Left lung (tissue), 4 donors: ENCODE measurements at regions not wholly inside any gene's neighbourhood (a gene's known extent, or its start where the extent isn't known, plus 50 kb on each side); places are given as distances from the start of the nearest gene placed in this dataset.

Experiments
- ATAC-seq: fragments of 200-7000 bp; cut with Tn5 transposase; one replicate; pipeline ENCODE4 v1.9.1; 2020; ENCODE audit warnings: moderate library complexity
- DNase-seq, 4 donors: peaks; one replicate each; pipeline ENCODE4 v3.0.0-alpha.2; 2013 to 2020
- H3K27ac ChIP-seq, 2 donors: fragments of 200-600 bp; sonication (generic) in 1 of 2; one replicate each; pipeline versions ENCODE4 v1.5.0 to v1.8.0; 2020 to 2021
- H3K27me3 ChIP-seq, 2 donors: fragments of 200-600 bp; sonication (generic) in 1 of 2; one replicate each; pipeline versions ENCODE4 v1.5.0 to v1.8.0; 2020 to 2021
- H3K36me3 ChIP-seq, 2 donors: fragments of 200-600 bp; sonication (generic) in 1 of 2; one replicate each; pipeline versions ENCODE4 v1.5.0 to v1.8.0; 2020 to 2021
- H3K4me1 ChIP-seq, 2 donors: fragments of 200-600 bp; one replicate each; pipeline ENCODE4 v1.8.0; 2021
- H3K4me3 ChIP-seq, 2 donors: fragments of 200-600 bp; sonication (generic) in 1 of 2; one replicate each; pipeline versions ENCODE4 v1.5.0 to v1.8.0; 2020 to 2021; ENCODE audit warnings: mild to moderate bottlenecking in 1 of 2
- H3K9me3 ChIP-seq, 2 donors: fragments of 200-600 bp; sonication (generic) in 1 of 2; one replicate each; pipeline versions ENCODE4 v1.5.0 to v1.8.0; 2020 to 2021
- CTCF ChIP-seq, 2 donors: fragments of 200-600 bp; sonication (generic) in 1 of 2; IDR thresholded peaks; one replicate each; pipeline versions ENCODE4 v1.5.0 to v1.8.0; 2021; ENCODE audit warnings: antibody characterized with exemption in 2 of 2
- intact Hi-C, 2 donors: fragments of 100-400 bp; cut with DNase I; formaldehyde crosslinking; loops; one replicate each; pipeline versions ENCODE4 v1.11.2 to v1.14.2; 2022
- donor health status: DM: no; HTN: yes; CAD: no.
- donor health status: DM: no; HTN: no; CAD: no.

DNA sequence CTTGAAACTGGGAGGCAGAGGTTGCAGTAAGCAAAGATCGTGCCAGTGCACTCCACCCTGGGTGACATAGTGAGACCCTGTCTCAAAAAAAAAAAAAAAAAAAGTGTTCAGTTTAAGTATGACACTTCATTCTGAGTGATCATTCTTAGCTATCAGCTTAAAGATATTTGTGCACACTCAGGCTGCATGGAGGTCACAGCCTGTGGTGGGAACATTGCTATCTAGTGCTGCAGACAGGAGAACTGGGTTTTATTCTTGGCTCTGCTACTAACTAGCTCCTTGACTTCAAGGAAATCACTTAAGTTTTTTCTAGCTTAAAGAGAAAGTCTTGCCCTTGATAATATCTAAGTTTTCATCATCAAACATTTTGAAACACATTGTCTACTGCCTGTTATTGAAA is 391.3 kb upstream of the CDH7 start:
- no peak overlapping the region for H3K4me3 ChIP-seq
- H3K36me3 ChIP-seq: no peaks in the 10 kb centered on the region
- no peaks in the 10 kb centered on the region for H3K9me3 ChIP-seq
- no peaks in the 10 kb centered on the region for H3K27me3 ChIP-seq
- TF ChIP-seq CTCF (IDR thresholded peaks at IDR 0.05): no peak
- no peak overlapping the region for H3K27ac ChIP-seq
- intact Hi-C loops: no loop called here
- H3K4me1 ChIP-seq: no peaks in the 10 kb centered on the region
- DNase-seq: no peak
- no peak for ATAC-seq

GRCh38 chr18:65358306-65358705 is 392.5 kb upstream of the CDH7 start:
- no peak for TF ChIP-seq CTCF (IDR thresholded peaks at IDR 0.05)
- no peak for DNase-seq
- Histone ChIP-seq H3K36me3 (no peaks in the 10 kb centered on the region), H3K27ac (no peak overlapping the region), H3K27me3 (no peaks in the 10 kb centered on the region), H3K9me3 (no peaks in the 10 kb centered on the region), H3K4me3 (no peak overlapping the region), H3K4me1 (no peaks in the 10 kb centered on the region)
- intact Hi-C loops: no loop called here
- no peak for ATAC-seq

GRCh38 chr18:65352186-65352585 is 398.6 kb upstream of the CDH7 start:
- H3K4me3 ChIP-seq: no peak overlapping the region
- no peak for ATAC-seq
- no peaks in the 10 kb centered on the region for H3K4me1 ChIP-seq
- no peaks in the 10 kb centered on the region for H3K9me3 ChIP-seq
- no peak for TF ChIP-seq CTCF (IDR thresholded peaks at IDR 0.05)
- no peak overlapping the region for H3K27ac ChIP-seq
- DNase-seq: peak in 2 of 4 donors; percentile 3 to 4
- no peaks in the 10 kb centered on the region for H3K27me3 ChIP-seq
- intact Hi-C loops: no loop called here
- no peaks in the 10 kb centered on the region for H3K36me3 ChIP-seq

- Histone ChIP-seq H3K27me3 (no peaks in the 10 kb centered on the region), H3K4me3 (no peak overlapping the region), H3K36me3 (no peaks in the 10 kb centered on the region), H3K9me3 (no peaks in the 10 kb centered on the region), H3K4me1 (no peaks in the 10 kb centered on the region), H3K27ac (no peak overlapping the region)
- DNase-seq (no peak), ATAC-seq (no peak)
- intact Hi-C loops: no loop called here
- no peak for TF ChIP-seq CTCF (IDR thresholded peaks at IDR 0.05)
These were observed 401.2 kb upstream of the CDH7 start for GRCh38 chr18:65349635-65350034.

DNA sequence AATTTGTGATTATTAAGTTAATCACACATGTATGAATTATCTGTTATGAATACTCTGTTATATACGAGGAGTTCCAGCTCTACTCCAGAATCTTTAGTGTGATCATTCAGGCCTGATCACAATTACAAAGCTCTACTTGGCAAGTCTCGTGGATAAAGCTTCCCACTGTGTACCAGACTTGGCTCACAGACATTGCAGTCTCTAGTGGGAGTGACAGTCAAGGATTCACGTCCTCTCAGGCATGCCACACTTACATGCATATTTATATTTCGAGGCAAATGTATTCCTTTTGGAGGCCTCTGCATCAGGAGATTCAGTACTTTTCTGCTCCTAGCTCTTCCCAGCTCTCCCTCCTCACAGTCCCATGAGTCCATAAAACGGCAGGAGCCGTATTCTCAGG is 403.4 kb upstream of the CDH7 start:
- H3K27me3 ChIP-seq: no peaks in the 10 kb centered on the region
- H3K27ac ChIP-seq: no peak overlapping the region
- H3K9me3 ChIP-seq: peaks cover 0 to 8% of the 10 kb centered on the region in 2 donors
- DNase-seq: no peak
- no peak for ATAC-seq
- TF ChIP-seq CTCF (IDR thresholded peaks at IDR 0.05): no peak
- no peaks in the 10 kb centered on the region for H3K36me3 ChIP-seq
- H3K4me3 ChIP-seq: no peak overlapping the region
- H3K4me1 ChIP-seq: no peaks in the 10 kb centered on the region
- intact Hi-C loops: no loop called here
